BJ (cell line): ENCODE measurements at regions not wholly inside any gene's neighbourhood (a gene's known extent, or its start where the extent isn't known, plus 50 kb on each side); places are given as distances from the start of the nearest gene placed in this dataset.

Experiments
- CTCF ChIA-PET: fragments of 350-600 bp; formaldehyde crosslinking; extraction: SDS; loops from one replicate; lab custom pipeline; 2021; ENCODE audit warnings: antibody characterized with exemption, inconsistent platforms; lab: Yijun Ruan, JAX
- POLR2A ChIA-PET: fragments of 300-600 bp; sonication (Branson Sonifier 250); formaldehyde crosslinking; extraction: SDS; loops from one replicate; lab custom pipeline; 2021; ENCODE audit warnings: antibody characterized with exemption; lab: Charles Lee
- DNase-seq: peaks from one replicate; pipeline ENCODE4 v3.0.0-alpha.2; 2011; ENCODE audit warnings: low read depth
- H3K27me3 ChIP-seq: 2 replicates; pipeline ENCODE4 v1.6.0; 2011; ENCODE audit warnings: low read length; ENCODE audit not compliant: control insufficient read depth, insufficient read depth
- H3K36me3 ChIP-seq: 2 replicates; pipeline ENCODE4 v1.5.1; 2011; ENCODE audit warnings: low read length; ENCODE audit not compliant: control insufficient read depth, insufficient read depth
- H3K4me3 ChIP-seq: 2 replicates; pipeline ENCODE4 v1.5.1; 2011; ENCODE audit warnings: low read depth, mild to moderate bottlenecking, control low read depth, low read length
- TF ChIP-seq, protein P1 (sequence below): IDR thresholded peaks from 2 replicates; pipeline ENCODE4 v1.5.1; 2011; ENCODE audit warnings: low read depth, mild to moderate bottlenecking, control low read depth, inconsistent platforms, low read length, moderate library complexity; ENCODE audit not compliant: insufficient read depth

- TF ChIP-seq, protein P1, sequence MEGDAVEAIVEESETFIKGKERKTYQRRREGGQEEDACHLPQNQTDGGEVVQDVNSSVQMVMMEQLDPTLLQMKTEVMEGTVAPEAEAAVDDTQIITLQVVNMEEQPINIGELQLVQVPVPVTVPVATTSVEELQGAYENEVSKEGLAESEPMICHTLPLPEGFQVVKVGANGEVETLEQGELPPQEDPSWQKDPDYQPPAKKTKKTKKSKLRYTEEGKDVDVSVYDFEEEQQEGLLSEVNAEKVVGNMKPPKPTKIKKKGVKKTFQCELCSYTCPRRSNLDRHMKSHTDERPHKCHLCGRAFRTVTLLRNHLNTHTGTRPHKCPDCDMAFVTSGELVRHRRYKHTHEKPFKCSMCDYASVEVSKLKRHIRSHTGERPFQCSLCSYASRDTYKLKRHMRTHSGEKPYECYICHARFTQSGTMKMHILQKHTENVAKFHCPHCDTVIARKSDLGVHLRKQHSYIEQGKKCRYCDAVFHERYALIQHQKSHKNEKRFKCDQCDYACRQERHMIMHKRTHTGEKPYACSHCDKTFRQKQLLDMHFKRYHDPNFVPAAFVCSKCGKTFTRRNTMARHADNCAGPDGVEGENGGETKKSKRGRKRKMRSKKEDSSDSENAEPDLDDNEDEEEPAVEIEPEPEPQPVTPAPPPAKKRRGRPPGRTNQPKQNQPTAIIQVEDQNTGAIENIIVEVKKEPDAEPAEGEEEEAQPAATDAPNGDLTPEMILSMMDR = no peak
- H3K27me3 ChIP-seq = no peaks in the 10 kb centered on the region
- ChIA-PET POLR2A (no interaction called here), CTCF (no interaction called here)
- no peaks in the 10 kb centered on the region for H3K36me3 ChIP-seq
- DNase-seq = no peak
- no peak overlapping the region for H3K4me3 ChIP-seq
Observed at GRCh38 chr6:22380236-22380635, 83.4 kb upstream of the PRL start.

DNA sequence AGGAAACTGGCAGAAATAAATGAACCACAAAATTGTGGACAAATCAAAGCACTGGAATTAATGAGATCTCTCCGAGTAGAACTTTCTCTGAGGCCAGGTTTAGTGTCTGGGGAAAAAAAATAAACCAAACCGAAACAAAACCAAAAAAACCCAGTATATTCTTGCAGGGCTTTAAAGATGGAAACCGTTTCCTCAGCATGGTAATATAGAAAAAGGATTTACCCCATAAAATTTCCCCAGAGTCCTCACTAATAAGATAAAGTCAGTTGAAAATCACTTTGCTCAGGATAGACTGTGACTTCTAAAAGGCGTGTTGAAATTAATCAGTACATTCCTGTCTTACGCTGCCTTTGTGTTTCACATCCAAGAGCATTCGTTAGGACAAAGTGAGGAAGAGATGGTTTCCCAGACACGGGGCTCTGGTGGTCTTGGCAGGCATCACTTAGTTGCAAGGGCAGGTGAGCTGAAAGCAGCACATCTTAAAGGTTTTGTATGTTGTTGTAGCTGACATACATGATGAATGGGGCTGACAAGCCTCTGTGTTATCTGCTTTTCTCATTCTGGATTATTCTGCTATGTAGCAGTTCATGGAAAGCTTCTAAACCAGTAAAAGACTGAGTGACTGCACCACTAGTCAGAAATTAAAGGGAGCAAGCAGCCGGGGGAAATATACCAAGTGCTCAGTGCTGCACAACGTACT is 85.2 kb upstream of the PRL start:
- ChIA-PET POLR2A (interaction anchor here (0.6 kb wide), 1 partner anchor 9 kb away, joined by 3 read pairs; no protein-coding TSS in a partner anchor), CTCF (no interaction called here)
- TF ChIP-seq, protein P1 = no peak
- no peaks in the 10 kb centered on the region for H3K36me3 ChIP-seq
- no peak for DNase-seq
- no peak overlapping the region for H3K4me3 ChIP-seq
- no peaks in the 10 kb centered on the region for H3K27me3 ChIP-seq

GRCh38 chr6:22383016-22383415 is 86.2 kb upstream of the PRL start:
- TF ChIP-seq, protein P1 = no peak
- Histone ChIP-seq H3K36me3 (no peaks in the 10 kb centered on the region), H3K4me3 (no peak overlapping the region), H3K27me3 (no peaks in the 10 kb centered on the region)
- no peak for DNase-seq
- CTCF ChIA-PET = interaction anchor here (0.9 kb wide), 1 partner anchor 16 kb away, joined by 3 read pairs; no protein-coding TSS in a partner anchor
- POLR2A ChIA-PET = no interaction called here

DNA sequence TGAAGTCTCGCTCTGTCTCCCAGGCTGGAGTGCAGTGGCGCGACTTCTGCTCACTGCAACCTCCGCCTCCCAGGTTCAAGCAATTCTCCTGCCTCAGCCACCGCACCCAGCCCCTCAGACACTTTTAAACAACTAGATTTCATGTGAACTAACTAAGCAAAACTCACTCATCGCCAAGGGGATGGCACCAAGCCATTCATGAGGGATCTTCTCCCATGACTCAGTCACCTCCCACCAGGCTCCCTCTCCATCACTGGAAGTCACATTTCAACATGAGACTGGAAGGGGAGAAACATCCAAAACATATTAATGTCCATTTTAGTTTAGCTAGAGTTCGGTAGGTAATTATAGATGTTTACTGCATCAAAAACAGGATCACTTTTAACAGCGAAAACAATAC is 95.9 kb upstream of the PRL start:
- TF ChIP-seq, protein P1 = no peak
- CTCF ChIA-PET = interaction anchor here (0.7 kb wide), 1 partner anchor 1503 kb away, joined by 3 read pairs; no protein-coding TSS in a partner anchor
- Histone ChIP-seq H3K4me3 (no peak overlapping the region), H3K36me3 (no peaks in the 10 kb centered on the region), H3K27me3 (no peaks in the 10 kb centered on the region)
- POLR2A ChIA-PET = no interaction called here
- DNase-seq = no peak

GRCh38 chr6:22394691-22395090 is 97.9 kb upstream of the PRL start:
- ChIA-PET CTCF (no interaction called here), POLR2A (no interaction called here)
- no peak overlapping the region for H3K4me3 ChIP-seq
- no peaks in the 10 kb centered on the region for H3K27me3 ChIP-seq
- no peak for DNase-seq
- TF ChIP-seq, protein P1 = no peak
- H3K36me3 ChIP-seq = no peaks in the 10 kb centered on the region
